ENCODE measurements at regions not wholly inside any gene's neighbourhood (a gene's known extent, or its start where the extent isn't known, plus 50 kb on each side); places are given as distances from the start of the nearest gene placed in this dataset.

DNA sequence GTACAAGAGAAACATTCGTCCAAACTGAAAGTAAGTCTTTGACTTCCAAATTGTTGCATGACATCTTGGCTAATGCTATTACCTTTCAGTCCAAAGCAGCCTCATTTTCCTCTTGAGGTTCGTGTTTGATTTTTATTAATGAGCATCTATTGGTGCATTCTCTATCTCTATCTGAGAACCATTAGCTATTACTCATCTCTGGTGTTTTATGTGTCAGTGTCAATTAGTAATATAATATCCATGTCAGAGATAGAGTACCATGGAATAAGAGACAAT, 388.1 kb upstream of the GOT2 start:
- no peaks in the 10 kb centered on the region for H3K4me1 ChIP-seq (ENCODE audit: insufficient read depth)
- no peaks in the 10 kb centered on the region for H3K9me2 ChIP-seq (replicated peaks; ENCODE audit: insufficient read depth)
- H3K4me3 ChIP-seq, result no peak overlapping the region
- H3K79me2 ChIP-seq, result no peaks in the 10 kb centered on the region
- H2AFZ ChIP-seq, result no peak overlapping the region
- WGBS (ENCODE audit: low lambda C conversion rate, missing lambda C conversion rate), result 82% methylated on average over 2 of the region's 2 CpGs
- no peaks in the 10 kb centered on the region for H3K9me3 ChIP-seq (ENCODE audit: low read depth)
- H3K36me3 ChIP-seq (replicated peaks; ENCODE audit: insufficient read depth, low read depth), result no peaks in the 10 kb centered on the region
- H3K27ac ChIP-seq, result no peak overlapping the region
- DNase-seq (ENCODE audit: low spot score), result no peak
- no peaks in the 10 kb centered on the region for H4K20me1 ChIP-seq (ENCODE audit: insufficient read depth, poor library complexity, severe bottlenecking)
- TF ChIP-seq EZH2 (IDR thresholded peaks at IDR 0.05; ENCODE audit: borderline replicate concordance) (no peak), EZH2phosphoT487 (IDR thresholded peaks at IDR 0.05; ENCODE audit: low read depth, severe bottlenecking, unreplicated experiment) (no peak)
- TF ChIP-seq, protein P1, sequence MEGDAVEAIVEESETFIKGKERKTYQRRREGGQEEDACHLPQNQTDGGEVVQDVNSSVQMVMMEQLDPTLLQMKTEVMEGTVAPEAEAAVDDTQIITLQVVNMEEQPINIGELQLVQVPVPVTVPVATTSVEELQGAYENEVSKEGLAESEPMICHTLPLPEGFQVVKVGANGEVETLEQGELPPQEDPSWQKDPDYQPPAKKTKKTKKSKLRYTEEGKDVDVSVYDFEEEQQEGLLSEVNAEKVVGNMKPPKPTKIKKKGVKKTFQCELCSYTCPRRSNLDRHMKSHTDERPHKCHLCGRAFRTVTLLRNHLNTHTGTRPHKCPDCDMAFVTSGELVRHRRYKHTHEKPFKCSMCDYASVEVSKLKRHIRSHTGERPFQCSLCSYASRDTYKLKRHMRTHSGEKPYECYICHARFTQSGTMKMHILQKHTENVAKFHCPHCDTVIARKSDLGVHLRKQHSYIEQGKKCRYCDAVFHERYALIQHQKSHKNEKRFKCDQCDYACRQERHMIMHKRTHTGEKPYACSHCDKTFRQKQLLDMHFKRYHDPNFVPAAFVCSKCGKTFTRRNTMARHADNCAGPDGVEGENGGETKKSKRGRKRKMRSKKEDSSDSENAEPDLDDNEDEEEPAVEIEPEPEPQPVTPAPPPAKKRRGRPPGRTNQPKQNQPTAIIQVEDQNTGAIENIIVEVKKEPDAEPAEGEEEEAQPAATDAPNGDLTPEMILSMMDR (IDR thresholded peaks at IDR 0.05; ENCODE audit: poor library complexity), result no peak
- no peak overlapping the region for H3K4me2 ChIP-seq
- H3K27me3 ChIP-seq, result no peaks in the 10 kb centered on the region

DNA sequence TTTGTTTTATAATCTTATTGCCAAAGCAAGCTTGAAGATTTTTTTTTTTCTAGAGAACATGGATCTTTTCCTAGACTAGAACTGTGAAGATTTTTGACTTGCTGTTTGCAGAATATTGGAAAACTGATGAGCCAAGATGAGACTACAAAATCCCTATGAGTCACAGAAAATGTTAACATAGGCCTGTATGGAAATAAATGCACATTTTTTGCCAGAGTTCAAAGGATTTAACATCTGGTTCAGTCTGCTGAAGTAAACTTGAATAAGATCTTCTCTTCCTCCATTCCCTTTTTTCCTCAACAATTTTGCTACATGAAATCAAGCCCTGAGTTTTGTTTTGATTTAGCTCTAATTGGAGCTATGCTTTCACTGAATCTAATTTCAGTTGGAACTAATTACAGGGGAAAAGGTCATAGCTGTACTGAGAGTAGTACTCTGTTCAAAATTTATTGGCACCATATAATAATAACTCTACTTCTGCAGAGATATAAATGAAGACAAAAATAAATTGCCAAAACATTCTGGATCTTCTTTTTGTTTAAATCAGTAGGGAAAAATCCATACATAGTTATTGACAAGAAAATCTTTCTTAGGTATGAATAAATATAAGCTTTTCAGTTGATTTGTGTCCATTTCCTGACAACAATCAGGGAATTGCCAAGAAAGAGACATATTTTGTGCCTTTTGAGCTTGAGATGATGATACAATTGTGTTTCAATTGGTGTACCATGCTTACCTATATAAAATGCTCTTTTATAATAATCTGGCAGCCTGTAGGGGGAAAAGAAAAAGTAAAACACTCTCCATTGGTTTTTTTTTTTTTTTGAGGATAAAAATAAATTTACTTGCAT, 387.5 kb upstream of the GOT2 start:
- no peak for TF ChIP-seq EZH2 (IDR thresholded peaks at IDR 0.05; ENCODE audit: borderline replicate concordance)
- TF ChIP-seq, protein P1 (IDR thresholded peaks at IDR 0.05; ENCODE audit: poor library complexity), result no peak
- TF ChIP-seq EZH2phosphoT487 (IDR thresholded peaks at IDR 0.05; ENCODE audit: low read depth, severe bottlenecking, unreplicated experiment), result no peak
- DNase-seq (ENCODE audit: low spot score), result no peak

DNA sequence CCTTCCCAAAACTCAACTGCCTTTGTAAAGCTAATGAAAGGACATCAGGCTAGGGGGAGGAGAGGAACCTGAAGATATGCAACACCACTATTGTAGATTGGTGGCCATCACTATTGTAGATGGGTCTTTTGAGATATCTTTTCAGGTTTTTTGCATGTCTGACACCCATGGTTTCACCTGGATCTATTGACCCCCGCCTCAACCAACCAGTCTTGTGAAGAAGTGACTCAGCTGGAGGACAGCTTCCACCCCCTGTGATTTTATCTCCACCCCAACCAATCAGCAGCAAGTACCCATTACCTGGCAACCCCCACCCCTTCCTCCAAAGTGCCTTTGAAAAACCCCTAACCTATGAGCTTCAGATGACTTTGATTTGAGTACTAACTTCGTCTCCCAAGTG, 382.6 kb upstream of the GOT2 start:
- Histone ChIP-seq H3K36me3 (replicated peaks; ENCODE audit: insufficient read depth, low read depth) (no peaks in the 10 kb centered on the region), H3K9me3 (ENCODE audit: low read depth) (no peaks in the 10 kb centered on the region), H3K4me1 (ENCODE audit: insufficient read depth) (peaks cover 4% of the 10 kb centered on the region), H3K4me2 (no peak overlapping the region), H3K79me2 (no peaks in the 10 kb centered on the region), H3K4me3 (no peak overlapping the region), H2AFZ (no peak overlapping the region), H4K20me1 (ENCODE audit: insufficient read depth, poor library complexity, severe bottlenecking) (no peaks in the 10 kb centered on the region), H3K27me3 (no peaks in the 10 kb centered on the region), H3K9me2 (replicated peaks; ENCODE audit: insufficient read depth) (no peaks in the 10 kb centered on the region), H3K27ac (no peak overlapping the region)
- 60% methylated on average over 2 of the region's 2 CpGs for WGBS (ENCODE audit: low lambda C conversion rate, missing lambda C conversion rate)
- DNase-seq (ENCODE audit: low spot score), result no peak
- TF ChIP-seq, protein P1 (IDR thresholded peaks at IDR 0.05; ENCODE audit: poor library complexity), result no peak
- TF ChIP-seq EZH2 (IDR thresholded peaks at IDR 0.05; ENCODE audit: borderline replicate concordance) (no peak), EZH2phosphoT487 (IDR thresholded peaks at IDR 0.05; ENCODE audit: low read depth, severe bottlenecking, unreplicated experiment) (no peak)

More for the DNA sequence above, 387.5 kb upstream of the GOT2 start:
- no peak overlapping the region for H3K4me2 ChIP-seq
- H4K20me1 ChIP-seq (ENCODE audit: insufficient read depth, poor library complexity, severe bottlenecking), result no peaks in the 10 kb centered on the region
- H3K9me2 ChIP-seq (replicated peaks; ENCODE audit: insufficient read depth), result no peaks in the 10 kb centered on the region
- H3K4me1 ChIP-seq (ENCODE audit: insufficient read depth), result no peaks in the 10 kb centered on the region
- no peaks in the 10 kb centered on the region for H3K79me2 ChIP-seq
- no peaks in the 10 kb centered on the region for H3K9me3 ChIP-seq (ENCODE audit: low read depth)
- no peak overlapping the region for H3K27ac ChIP-seq
- no peaks in the 10 kb centered on the region for H3K36me3 ChIP-seq (replicated peaks; ENCODE audit: insufficient read depth, low read depth)
- no peak overlapping the region for H2AFZ ChIP-seq
- H3K27me3 ChIP-seq, result no peaks in the 10 kb centered on the region
- H3K4me3 ChIP-seq, result no peak overlapping the region

Measured in hepatocyte (in vitro differentiated cells).